ENCODE measurements at regions not wholly inside any gene's neighbourhood (a gene's known extent, or its start where the extent isn't known, plus 50 kb on each side); places are given as distances from the start of the nearest gene placed in this dataset.

DNA sequence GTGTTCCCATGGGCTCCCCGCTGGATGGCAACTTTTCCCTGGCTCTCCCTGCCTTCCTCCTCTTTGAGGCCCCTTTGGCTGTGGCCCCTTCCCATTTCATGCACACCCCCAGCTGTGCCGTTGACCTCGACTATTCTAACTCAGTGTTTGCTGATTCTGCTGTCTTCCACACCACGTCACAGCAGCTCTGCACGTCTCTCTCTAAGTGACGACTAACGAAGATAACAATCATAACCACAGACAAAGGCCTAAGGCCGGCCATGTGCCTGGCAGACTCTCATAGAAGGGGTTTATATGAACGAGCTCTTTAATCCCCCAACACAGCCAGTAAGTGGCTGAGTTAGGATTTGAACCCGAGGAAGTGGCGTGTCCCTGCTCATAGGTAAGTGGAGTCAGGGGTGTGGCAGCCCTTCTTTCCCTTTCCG is 151.5 kb upstream of the SHH start:
- no peak for TF ChIP-seq ETV5 (CRISPR knock-in tag; IDR thresholded peaks at IDR 0.05; ENCODE audit: borderline replicate concordance)
- TF ChIP-seq ZNF709 (CRISPR knock-in tag; IDR thresholded peaks at IDR 0.05): no peak
- TF ChIP-seq, protein P1, sequence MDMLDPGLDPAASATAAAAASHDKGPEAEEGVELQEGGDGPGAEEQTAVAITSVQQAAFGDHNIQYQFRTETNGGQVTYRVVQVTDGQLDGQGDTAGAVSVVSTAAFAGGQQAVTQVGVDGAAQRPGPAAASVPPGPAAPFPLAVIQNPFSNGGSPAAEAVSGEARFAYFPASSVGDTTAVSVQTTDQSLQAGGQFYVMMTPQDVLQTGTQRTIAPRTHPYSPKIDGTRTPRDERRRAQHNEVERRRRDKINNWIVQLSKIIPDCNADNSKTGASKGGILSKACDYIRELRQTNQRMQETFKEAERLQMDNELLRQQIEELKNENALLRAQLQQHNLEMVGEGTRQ (IDR thresholded peaks at IDR 0.05; ENCODE audit: low read depth, low read length): no peak
- TF ChIP-seq, protein P1 (CRISPR knock-in tag; IDR thresholded peaks at IDR 0.05; ENCODE audit: borderline replicate concordance): no peak
- no peak for TF ChIP-seq ZNF616 (CRISPR knock-in tag; IDR thresholded peaks at IDR 0.05; ENCODE audit: low read depth)
- no peak for TF ChIP-seq ISX (CRISPR knock-in tag; conservative IDR thresholded peaks at IDR 0.05)
- no peak for TF ChIP-seq SIN3A (IDR thresholded peaks at IDR 0.05; ENCODE audit: borderline replicate concordance, low read depth, low read length)
- TF ChIP-seq SP2 (CRISPR knock-in tag; IDR thresholded peaks at IDR 0.05): no peak
- no peak for TF ChIP-seq ZNF337 (CRISPR knock-in tag; IDR thresholded peaks at IDR 0.05; ENCODE audit: borderline replicate concordance, low read depth)
- TF ChIP-seq YY1 (IDR thresholded peaks at IDR 0.05; ENCODE audit: insufficient read depth, insufficient replicate concordance, low read depth, low read length): no peak
- no peak for TF ChIP-seq CBFB (CRISPR knock-in tag; IDR thresholded peaks at IDR 0.05)
- no peak for TF ChIP-seq POLR2A (IDR thresholded peaks at IDR 0.05; ENCODE audit: insufficient read depth in 1 of 2, low read depth in 2 of 2, low read length in 2 of 2)
- TF ChIP-seq, protein P2, sequence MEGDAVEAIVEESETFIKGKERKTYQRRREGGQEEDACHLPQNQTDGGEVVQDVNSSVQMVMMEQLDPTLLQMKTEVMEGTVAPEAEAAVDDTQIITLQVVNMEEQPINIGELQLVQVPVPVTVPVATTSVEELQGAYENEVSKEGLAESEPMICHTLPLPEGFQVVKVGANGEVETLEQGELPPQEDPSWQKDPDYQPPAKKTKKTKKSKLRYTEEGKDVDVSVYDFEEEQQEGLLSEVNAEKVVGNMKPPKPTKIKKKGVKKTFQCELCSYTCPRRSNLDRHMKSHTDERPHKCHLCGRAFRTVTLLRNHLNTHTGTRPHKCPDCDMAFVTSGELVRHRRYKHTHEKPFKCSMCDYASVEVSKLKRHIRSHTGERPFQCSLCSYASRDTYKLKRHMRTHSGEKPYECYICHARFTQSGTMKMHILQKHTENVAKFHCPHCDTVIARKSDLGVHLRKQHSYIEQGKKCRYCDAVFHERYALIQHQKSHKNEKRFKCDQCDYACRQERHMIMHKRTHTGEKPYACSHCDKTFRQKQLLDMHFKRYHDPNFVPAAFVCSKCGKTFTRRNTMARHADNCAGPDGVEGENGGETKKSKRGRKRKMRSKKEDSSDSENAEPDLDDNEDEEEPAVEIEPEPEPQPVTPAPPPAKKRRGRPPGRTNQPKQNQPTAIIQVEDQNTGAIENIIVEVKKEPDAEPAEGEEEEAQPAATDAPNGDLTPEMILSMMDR (CRISPR knock-in tag; IDR thresholded peaks at IDR 0.05): no peak
- TF ChIP-seq BHLHE40 (IDR thresholded peaks at IDR 0.05; ENCODE audit: low read length): no peak

Data from HepG2 (cell line).